Omental fat pad (tissue), 3 donors: ENCODE measurements at regions not wholly inside any gene's neighbourhood (a gene's known extent, or its start where the extent isn't known, plus 50 kb on each side); places are given as distances from the start of the nearest gene placed in this dataset.

Experiments
- ATAC-seq: fragments of 150-250 bp; one replicate; pipeline ENCODE4 v1.9.1; 2016; ENCODE audit warnings: mild to moderate bottlenecking, moderate library complexity; ENCODE audit not compliant: low FRiP score
- DNase-seq: peaks from one replicate; pipeline ENCODE4 v3.0.0-alpha.2; 2019; ENCODE audit warnings: low spot score
- TF ChIP-seq, protein P1 (sequence below), 3 donors: fragments of 450-650 bp; IDR thresholded peaks; one replicate each; pipeline ENCODE4 v1.5.1; 2016 to 2017; ENCODE audit warnings: antibody characterized with exemption in 3 of 3, mild to moderate bottlenecking in 3 of 3, moderate library complexity in 2 of 3

GRCh38 chr10:131430716-131431412 lies 119.3 kb upstream of the TCERG1L start:
- TF ChIP-seq, protein P1, sequence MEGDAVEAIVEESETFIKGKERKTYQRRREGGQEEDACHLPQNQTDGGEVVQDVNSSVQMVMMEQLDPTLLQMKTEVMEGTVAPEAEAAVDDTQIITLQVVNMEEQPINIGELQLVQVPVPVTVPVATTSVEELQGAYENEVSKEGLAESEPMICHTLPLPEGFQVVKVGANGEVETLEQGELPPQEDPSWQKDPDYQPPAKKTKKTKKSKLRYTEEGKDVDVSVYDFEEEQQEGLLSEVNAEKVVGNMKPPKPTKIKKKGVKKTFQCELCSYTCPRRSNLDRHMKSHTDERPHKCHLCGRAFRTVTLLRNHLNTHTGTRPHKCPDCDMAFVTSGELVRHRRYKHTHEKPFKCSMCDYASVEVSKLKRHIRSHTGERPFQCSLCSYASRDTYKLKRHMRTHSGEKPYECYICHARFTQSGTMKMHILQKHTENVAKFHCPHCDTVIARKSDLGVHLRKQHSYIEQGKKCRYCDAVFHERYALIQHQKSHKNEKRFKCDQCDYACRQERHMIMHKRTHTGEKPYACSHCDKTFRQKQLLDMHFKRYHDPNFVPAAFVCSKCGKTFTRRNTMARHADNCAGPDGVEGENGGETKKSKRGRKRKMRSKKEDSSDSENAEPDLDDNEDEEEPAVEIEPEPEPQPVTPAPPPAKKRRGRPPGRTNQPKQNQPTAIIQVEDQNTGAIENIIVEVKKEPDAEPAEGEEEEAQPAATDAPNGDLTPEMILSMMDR (IDR thresholded peaks at IDR 0.05) = no peak
- DNase-seq (no peak), ATAC-seq (no peak)

DNA sequence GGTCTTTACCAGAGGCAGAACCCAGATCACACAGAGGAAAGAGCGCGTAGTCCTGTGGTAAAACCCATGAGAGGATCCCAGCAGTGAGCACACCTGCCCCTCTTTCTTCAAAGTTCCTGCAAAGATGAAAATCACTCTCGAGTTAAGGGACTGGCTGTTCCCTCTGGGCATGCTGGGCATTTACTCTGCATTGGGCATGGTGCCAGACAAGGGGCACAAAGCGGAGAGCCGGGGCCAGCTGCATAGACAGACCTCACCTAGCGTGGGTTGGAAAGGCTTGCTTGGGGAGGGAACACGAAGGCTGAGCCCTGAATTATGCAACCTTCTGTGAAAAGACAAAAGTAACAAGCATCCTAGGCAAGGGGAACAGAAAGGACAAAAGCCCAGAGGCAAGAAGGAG lies 120.0 kb upstream of the TCERG1L start:
- ATAC-seq (no peak), DNase-seq (no peak)
- TF ChIP-seq, protein P1 (IDR thresholded peaks at IDR 0.05) = no peak

- no peak for ATAC-seq
- TF ChIP-seq, protein P1 (IDR thresholded peaks at IDR 0.05) = no peak
- no peak for DNase-seq
These were observed 120.6 kb upstream of the TCERG1L start for GRCh38 chr10:131431978-131432690.

GRCh38 chr10:131433568-131433967 lies 122.0 kb upstream of the TCERG1L start:
- TF ChIP-seq, protein P1 (IDR thresholded peaks at IDR 0.05) = no peak
- ATAC-seq (no peak), DNase-seq (no peak)

- no peak for ATAC-seq
- TF ChIP-seq, protein P1 (IDR thresholded peaks at IDR 0.05) = no peak
- no peak for DNase-seq
These were observed 123.7 kb upstream of the TCERG1L start for GRCh38 chr10:131435232-131435631.

- ATAC-seq = no peak
- no peak for DNase-seq
- TF ChIP-seq, protein P1 (IDR thresholded peaks at IDR 0.05) = no peak
These were observed 124.4 kb upstream of the TCERG1L start for GRCh38 chr10:131435760-131436457.
